ENCODE measurements at regions not wholly inside any gene's neighbourhood (a gene's known extent, or its start where the extent isn't known, plus 50 kb on each side); places are given as distances from the start of the nearest gene placed in this dataset.

DNA sequence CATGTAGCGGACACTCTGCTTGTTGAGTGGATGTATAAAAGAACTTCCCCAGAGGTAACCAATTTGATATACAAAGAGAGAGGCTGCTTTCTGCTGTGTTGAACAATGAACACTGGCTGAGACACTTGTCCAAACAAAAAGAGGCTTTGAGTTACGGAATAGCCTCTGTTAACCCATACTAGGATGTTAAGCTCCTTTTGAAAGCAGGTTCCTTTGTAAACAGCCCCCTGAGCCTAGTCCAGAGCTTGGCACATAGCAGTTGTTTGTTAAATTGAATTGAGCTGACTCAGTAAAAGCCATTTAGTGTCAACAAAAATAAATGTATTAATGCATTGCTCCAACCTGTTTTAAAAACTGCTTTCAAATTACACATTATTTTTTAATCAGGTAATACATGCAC lies 200.1 kb downstream of the MZT1 start:
- DNase-seq (ENCODE audit: low read depth): no peak

DNA sequence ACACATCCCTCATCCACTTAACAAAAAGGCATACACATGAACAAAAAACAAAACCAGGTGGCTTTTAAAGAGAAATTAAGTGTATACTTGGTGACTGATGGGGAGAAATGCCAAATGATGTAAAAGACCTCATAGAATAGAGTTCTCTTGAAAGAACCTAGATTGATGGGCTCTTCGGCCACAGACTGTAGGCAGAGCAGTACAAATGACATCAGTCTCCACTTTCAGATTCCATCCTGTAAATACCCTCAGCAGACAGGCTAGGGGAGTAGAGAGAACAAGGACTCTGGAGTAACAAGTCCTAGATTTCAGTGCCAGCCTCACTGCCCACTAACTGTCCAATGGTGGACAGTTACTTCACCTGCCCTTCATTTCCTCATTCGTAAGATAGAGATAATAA lies 203.8 kb downstream of the MZT1 start:
- DNase-seq (ENCODE audit: low read depth): no peak

DNA sequence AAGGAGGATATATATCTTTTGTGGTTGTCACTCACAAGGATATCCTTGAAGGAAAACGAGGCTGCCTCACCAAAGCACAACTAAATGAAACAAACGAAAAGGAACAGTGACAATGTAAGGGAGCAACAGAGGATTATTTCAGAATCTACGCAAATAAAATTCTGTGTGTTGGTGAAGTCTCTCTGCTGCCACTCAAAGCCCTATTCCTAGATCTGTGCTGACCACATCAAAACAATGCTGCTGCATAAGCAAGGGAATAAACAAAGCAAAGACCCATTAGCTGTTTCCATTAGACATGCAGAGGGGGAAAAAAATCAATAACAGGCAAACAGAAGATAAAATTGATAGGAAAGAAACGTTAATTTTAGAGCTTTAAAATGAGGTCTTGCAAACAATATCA lies 204.4 kb downstream of the MZT1 start:
- DNase-seq (ENCODE audit: low read depth): no peak

DNA sequence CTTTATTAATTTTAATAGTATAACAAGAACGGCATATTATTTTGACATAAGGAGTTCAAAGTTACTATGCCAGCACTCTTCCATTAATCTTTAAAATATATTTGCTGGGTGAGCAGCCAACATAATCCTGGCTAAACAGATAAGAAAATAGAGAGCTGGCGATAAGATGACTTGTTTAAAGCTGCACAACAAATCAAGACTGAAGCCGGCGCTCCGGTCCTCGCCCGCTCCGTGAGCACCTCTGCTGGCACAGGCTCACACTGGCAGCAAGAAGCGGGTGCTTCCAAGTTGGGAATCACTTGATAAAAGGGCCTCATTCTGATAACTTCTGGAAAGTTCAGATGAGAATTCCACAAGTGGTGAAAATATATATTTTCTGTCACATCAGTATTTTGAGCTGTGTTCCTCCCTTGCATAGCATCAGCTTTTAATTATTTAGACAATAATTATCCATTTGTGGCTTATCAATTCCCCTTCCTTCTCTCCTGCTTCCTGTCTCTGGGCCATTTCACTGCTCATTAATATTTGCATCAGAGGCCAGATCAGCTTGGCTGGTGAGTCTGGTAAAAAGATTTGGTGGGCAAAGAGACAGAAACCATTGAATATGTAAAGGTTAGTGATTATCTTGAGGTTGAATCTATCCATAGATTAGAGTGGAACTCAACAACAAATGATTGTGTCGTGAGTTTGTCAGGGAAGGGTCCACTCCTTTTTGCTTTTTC lies 205.3 kb downstream of the MZT1 start:
- DNase-seq (ENCODE audit: low read depth): no peak

DNA sequence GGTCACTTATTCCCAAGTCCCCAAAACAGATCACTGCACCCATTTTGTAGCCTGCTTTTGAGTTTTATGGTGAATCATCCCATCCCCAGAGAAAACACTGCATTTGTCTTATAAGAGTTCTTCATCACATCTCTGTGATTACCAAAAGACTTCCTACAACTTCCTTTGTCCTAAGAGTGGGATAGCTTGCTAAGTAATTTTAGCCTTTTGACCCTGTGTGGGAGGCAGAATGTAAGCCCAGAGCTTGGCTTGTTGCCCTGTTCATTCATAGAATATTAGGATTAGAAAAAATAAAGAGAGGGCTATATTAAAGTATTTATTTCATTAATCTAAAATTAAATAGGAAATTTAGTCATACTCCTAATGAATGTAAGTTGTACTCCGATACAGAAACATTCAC lies 213.3 kb downstream of the MZT1 start:
- DNase-seq (ENCODE audit: low read depth): no peak

DNA sequence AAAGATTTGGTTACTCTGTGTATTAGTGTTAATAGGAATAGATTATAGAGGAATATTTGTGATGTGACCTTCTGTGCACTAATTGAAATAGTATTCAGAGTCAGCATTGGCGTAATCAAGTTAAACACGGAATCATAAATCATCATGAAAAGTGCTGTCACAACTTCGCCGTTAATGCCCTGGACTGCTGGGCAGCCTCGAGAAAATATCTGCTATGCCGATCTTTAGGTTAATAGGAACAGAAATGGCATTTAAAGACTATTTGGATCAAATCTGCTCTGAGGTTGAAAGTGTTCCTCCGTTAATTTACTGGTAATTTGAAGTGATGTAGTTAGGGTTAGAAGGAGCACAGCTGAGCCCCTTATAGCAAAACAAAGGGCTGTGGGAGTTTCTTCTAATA lies 219.0 kb downstream of the MZT1 start:
- no peak for DNase-seq (ENCODE audit: low read depth)

DNA sequence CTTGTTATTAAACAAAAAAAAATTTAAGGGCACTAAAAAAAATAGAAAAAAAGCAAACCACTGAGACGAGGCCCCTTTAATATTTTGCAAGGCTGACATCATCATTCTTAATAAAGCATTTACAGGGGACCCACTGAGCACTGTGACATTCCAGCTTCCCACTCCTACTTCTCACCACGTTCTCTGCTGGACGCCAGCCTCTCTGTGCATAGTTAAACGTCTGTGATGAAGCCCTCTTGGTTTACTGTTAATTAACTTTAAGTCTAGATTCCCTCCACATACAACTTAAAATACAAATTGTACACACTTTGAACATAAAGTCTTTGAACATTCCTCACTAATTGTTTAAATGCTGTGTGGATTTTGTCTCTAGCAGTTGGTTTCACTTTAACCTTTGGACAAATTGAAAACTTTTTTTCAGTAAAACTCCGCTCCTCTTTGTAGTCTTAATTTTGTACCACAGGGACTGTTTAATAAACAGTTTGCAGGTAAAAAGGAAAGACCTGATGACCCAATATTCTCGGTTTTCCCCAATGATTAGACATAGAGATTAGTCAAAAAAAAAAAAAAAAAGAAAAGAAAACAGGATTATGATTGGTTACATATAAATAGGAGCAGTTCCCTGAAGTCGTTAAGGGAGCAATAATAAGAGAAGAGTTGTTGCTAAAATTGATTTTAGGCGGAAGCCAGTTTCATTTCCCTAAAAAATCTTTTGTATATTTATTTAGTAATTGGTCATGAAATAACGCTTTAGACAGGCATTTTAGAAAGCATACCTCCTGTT lies 219.8 kb downstream of the MZT1 start:
- no peak for DNase-seq (ENCODE audit: low read depth)

DNA sequence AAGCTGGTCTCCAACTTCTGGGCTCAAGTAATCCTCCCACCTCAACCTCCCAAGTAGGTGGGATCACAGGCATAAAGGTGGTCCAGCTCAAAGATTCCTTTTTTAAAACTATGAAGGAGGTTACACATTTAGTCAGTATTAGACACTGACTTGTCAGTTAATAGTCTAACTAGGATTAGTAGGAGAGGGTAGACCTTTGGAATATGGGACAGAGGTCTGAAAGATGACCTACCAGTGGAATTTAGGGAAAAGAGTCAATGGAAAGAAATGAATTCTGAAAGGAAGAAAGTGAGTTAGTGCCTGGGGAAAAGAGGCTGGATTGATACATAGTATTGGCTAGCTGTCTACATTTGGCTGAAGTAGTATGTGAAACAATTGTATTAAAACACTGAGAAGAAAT lies 220.7 kb downstream of the MZT1 start:
- no peak for DNase-seq (ENCODE audit: low read depth)

DNA sequence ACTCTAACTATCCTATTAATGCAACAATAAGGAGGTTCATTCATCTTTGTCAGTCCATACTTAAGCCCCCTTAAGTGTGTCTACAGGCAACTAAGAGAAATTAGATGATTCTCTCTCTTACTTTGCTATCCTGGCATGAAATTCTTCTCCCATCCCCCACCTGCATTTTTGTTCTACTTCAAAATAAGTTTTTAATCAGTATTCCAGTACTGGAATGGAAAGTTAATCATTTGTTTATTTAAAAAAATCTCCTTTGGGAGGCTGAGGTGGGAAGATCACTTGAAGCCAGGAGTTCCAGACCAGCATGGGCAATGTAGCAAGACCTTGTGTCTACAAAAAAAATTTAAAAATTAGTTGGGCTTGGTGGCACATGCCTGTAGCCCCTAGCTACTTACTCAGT lies 222.1 kb downstream of the MZT1 start:
- DNase-seq (ENCODE audit: low read depth): no peak

DNA sequence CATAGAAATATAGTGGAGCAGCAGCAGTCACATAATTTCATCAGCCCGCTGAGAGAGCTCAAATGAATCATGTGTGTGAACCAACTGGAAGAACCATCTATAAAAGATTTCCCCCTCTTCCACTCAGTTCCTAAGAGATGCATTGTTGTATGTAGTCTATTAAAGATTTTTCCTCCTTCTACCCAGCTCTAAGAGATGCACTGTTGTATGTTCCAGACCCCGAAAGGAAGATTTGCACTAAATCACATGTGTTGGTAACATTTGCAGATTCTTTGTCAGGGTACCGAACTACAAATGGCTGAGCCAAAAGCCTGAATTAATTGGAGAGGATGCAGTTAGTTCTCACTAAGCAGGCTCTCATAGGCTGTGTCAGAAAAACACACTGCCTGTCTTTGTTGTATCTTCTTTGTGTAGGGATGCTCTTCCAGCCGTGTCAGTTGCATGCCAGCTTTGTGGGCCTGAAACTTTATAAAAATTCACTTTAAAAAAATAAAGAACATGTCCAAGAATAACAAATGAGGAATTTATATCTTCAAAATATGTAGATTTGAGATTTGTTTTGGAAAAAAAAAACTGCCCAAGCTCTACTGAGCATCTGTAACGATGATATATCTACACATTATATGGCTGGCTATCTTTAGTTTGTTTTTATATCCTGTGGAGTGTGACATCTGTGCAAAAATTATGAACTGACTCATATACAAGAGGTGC lies 223.1 kb downstream of the MZT1 start:
- no peak for DNase-seq (ENCODE audit: low read depth)

DNA sequence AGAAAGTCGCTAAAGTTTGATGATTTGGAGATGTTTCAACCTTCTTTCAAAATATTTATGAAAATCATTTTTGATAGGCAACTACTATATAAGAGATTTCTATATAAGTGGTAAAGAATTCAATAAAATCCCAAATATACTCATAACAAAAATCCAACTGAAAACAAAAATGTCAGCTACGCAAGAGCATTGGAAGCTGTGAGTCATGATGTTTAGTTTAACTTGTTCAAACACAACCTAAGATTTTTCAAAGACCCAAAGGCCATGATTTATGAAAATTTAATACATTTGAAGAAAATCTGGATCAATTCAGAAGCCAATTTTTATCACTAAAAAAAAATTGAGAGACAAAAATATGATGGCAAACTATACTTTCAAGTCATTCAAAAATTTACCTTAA lies 226.6 kb downstream of the MZT1 start:
- DNase-seq (ENCODE audit: low read depth): no peak

DNA sequence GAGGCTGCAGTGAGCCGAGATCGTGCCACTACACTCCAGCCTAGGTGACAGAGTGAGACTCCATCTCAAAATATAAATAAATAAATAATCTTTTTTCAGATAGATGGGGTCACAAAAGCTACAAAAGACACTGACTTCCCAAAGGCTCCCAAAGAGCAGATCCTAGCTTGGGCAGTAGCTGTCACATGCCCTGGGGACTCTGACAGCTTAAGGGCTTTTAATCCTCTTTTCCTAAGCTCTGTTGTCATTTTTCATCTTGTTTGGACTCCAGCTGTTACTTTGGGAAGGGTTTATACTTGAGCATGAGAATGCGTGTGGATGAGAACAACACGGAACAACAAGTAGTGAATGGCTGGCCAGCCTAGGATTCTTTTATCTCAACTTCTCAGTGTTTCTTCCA lies 231.7 kb downstream of the MZT1 start:
- DNase-seq (ENCODE audit: low read depth): no peak

DNA sequence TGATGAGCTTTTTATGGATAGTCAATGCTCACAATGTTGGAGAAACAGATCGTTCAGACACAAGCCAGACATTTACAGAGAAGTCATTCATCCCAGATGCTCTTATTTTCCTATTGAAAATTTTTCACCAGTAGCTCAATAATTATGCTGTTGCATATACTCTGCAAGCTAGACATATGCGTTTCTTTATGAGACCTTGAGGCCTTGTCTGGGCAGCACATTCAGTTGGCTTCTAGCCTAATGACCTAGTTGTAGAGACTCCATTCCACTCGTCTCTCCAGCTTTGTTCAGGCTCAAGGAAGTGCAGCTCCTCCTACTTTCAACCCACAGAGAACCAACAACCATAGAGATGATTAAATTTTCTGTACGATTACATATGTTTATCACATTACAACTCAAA lies 237.7 kb downstream of the MZT1 start:
- no peak for DNase-seq (ENCODE audit: low read depth)

DNA sequence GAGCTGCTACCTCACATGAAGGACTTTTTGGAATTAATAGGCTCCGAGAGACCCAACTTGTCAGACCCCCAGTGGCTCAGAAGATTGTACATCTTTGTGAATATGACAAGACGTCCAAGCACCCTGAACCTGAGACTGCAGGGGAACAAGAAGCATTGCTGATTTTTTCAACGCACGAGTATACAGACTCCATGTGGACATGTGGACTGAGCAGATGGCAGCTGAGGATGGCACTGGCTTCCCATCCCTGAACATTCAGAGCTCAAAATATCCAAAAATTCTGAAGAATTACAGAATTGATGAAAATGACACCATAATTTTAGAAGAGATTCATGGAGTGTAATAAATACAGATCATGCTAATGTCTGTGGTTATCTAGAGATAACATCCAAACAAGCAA lies 254.1 kb downstream of the MZT1 start:
- DNase-seq (ENCODE audit: low read depth): no peak

DNA sequence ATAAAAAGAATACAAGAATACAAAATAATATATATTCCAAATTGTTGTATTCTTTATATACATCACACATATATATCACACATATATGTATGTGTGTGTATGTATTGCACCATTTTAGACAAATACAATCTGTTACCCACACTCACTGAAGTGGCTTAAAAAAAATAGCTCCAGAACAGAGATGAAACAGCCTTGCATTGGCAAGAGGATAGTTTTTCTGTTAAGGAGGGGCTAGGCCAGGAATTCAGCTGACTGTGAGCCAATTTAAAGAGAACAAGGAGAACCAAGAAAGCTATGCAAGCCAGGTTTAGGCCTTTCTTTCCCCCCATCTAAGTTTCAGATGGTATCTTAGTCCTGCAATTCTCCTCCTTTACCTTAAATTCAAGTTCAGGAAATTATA lies 257.5 kb downstream of the MZT1 start:
- no peak for DNase-seq (ENCODE audit: low read depth)

DNA sequence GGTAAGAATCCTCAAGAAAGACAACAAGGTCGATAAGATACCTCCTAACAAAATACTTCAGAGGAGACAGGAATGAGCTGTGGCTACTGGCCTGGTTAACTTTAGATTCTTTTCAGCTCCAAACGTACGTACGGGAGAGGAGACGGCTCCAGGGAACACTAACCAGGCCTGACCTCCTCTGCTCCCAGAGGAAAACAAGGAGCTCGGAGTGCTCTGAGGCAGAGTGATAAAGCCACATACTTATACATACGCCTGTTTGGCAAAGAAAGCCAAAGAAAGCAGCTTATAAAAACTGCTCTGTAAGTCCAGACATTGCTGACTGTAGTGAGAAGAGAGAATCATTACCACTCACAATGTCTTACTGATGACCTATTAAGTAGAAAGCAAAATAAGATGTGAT lies 263.9 kb downstream of the MZT1 start:
- DNase-seq (ENCODE audit: low read depth): no peak

DNA sequence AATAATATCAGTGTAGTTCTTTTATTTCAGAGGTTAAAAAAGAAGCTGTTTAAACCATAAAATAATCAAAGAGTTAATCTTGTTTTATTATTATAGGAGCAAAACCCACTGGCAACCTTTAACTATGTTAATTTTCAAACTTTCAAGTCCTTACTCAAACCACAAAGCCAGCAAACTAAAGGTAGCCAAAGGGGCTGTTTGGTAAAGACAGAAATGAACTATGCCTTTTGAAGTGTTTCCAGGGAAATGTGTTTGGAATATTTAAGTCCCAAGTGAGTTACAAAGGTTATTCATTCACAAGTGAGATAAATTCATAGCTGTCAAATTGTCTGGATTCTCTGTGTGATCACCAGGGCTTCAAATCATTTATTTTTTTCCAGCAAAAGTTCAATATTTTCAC lies 264.7 kb downstream of the MZT1 start:
- no peak for DNase-seq (ENCODE audit: low read depth)

DNA sequence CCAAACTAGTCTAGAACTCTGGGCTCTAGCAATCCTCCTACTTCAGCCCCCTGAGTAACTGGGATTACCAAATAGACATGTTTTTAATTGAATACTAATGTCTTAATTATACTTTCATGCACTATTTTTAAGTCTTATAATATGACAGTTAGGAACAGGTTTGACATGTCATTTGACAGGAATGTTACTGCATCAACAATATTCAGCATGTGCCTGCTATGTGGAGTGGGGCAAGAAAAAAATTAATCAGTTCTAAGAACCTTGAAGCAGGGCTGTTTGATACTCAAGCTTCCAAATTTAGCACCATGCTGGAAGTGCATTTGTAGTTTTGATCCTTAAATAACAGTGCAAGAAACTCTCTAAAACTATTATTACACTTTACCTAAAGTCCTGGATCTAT lies 265.3 kb downstream of the MZT1 start:
- DNase-seq (ENCODE audit: low read depth): no peak

DNA sequence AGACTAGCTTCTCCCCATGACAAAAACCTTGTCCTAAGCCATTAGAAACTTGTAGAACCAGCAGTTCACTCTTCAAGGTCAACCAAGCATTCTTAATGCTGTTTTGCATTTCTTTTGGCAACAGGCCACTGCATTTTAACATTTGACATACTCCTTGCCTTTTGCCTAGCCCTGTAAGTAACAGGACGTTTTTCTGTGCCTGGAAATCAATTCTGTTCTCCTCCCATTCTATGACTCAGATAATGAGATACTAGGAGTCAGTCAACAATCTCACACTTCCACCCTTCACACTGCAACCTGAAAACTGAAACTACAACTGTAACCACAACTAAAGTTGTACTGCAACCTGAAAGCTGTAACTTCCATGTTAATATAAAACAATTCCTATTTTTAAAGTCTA lies 268.7 kb downstream of the MZT1 start:
- DNase-seq (ENCODE audit: low read depth): no peak

DNA sequence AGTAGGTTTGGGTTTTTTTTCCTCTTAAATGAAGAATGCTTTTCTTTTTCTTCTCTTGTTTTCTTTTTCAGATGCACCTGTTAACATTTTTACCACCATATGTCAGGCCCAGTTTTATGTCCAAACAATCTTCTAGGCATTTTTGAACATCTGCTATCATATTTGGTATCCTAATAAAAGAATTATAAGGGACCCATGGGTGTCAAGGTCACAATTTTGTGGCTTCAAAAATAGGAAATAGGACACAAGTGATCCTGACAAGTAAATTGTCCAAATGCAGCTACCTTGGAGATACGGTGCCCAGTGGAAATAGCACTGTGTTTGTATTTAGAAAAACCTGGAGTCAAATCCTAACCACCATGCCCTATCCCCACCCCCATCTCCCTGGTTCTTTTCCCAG lies 270.3 kb downstream of the MZT1 start:
- no peak for DNase-seq (ENCODE audit: low read depth)

DNA sequence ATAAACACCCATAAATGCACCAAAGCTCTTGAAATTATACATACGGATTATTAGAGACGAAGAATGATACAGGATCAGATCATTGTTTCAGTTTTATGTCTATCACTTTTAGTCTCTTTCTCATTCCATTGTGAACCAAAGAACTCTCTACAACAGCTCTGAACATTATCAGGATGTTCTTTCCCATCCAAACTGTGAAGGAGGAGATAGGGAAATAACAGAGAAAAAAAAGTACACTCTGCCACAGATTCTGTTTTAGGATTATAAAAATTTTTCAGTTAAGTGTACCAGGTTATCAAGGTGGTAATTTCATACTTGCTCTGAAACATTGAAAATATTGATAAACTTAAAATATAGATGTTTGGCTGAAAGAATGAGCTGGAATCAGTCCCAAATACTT lies 270.9 kb downstream of the MZT1 start:
- DNase-seq (ENCODE audit: low read depth): no peak

DNA sequence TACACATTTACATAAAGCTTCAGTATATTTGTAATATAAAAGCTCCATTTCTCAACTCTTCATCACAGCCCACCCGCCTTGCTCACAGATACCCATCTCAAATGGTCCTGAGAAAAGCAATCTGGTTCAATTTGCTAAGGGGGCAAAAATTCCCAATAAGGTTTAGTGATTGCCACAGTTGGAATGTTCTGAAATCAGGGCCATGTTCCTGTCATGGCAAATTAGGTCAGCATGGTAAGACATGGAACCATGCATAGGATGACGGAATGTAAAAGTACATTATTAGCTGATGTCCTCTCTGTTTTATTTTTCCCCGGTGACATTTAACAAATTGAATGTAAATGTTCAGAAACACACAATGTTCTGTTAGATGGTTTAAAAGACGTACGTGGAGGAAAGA lies 274.3 kb downstream of the MZT1 start:
- no peak for DNase-seq (ENCODE audit: low read depth)

DNA sequence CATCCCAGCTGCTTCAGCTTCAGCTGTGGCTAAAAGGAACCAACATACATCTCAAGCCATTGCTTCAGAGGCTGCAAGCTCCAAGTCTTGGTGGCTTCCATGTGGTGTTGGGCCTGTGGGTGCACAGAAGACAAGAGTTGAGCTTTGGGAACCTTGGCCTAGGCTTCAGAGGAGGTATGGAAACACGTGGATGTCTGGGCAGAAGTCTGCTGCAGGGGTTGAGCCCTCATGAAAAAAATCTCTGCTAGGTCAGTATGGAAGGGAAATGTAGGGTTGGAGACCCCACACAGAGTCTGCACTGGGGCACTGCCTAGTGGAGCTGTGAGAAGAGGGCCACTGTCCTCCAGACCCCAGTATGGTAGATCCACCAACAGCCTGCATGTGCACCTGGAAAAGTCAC lies 279.3 kb downstream of the MZT1 start:
- DNase-seq (ENCODE audit: low read depth): no peak

All from activated T-cell treated with anti-CD3 and anti-CD28 coated beads for 24 hours (primary cell).